GM21737 (cell line): ENCODE measurements at regions not wholly inside any gene's neighbourhood (a gene's known extent, or its start where the extent isn't known, plus 50 kb on each side); places are given as distances from the start of the nearest gene placed in this dataset.
"Not testable (repeated sequence)": the region's sequence is repeated elsewhere in the genome, so short reads cannot be mapped to it uniquely, and the experiment has no call there.

Experiments
- ATAC-seq: cut with Tn5 transposase; IDR thresholded peaks from one replicate; pipeline ENCODE4 v1.9.1; 2021; ENCODE audit warnings: mild to moderate bottlenecking, moderate library complexity; ENCODE audit not compliant: unreplicated experiment

- ATAC-seq, result no peak
Measured at GRCh38 chr21:16113052-16113715, 383.4 kb downstream of the USP25 start.

- no peak for ATAC-seq
Measured at GRCh38 chr21:16115461-16115860, 385.7 kb downstream of the USP25 start.

GRCh38 chr21:16116069-16116468, 386.3 kb downstream of the USP25 start:
- no peak for ATAC-seq

- no peak for ATAC-seq
Measured at GRCh38 chr21:16116798-16117197, 387.0 kb downstream of the USP25 start.

GRCh38 chr21:16117331-16117730, 387.5 kb downstream of the USP25 start:
- ATAC-seq, result no peak

GRCh38 chr21:16117851-16118590, 388.2 kb downstream of the USP25 start:
- no peak for ATAC-seq

- no peak for ATAC-seq
Measured at GRCh38 chr21:16124378-16125138, 394.8 kb downstream of the USP25 start.

GRCh38 chr21:16125274-16125673, 395.5 kb downstream of the USP25 start:
- ATAC-seq, result no peak

- ATAC-seq, result not testable (repeated sequence)
Measured at GRCh38 chr21:16132453-16132852, 402.7 kb downstream of the USP25 start.

GRCh38 chr21:16133248-16133647, 403.5 kb downstream of the USP25 start:
- no peak for ATAC-seq

GRCh38 chr21:16134134-16134533, 404.4 kb downstream of the USP25 start:
- ATAC-seq, result no peak

GRCh38 chr21:16137106-16137505, 407.3 kb downstream of the USP25 start:
- no peak for ATAC-seq

- ATAC-seq, result no peak
Measured at GRCh38 chr21:16145052-16145451, 415.3 kb downstream of the USP25 start.

GRCh38 chr21:16145479-16145878, 415.7 kb downstream of the USP25 start:
- no peak for ATAC-seq

- no peak for ATAC-seq
Measured at GRCh38 chr21:16154321-16154720, 424.5 kb downstream of the USP25 start.

- ATAC-seq, result no peak
Measured at GRCh38 chr21:16154951-16155635, 425.3 kb downstream of the USP25 start.

GRCh38 chr21:16156841-16157489, 427.2 kb downstream of the USP25 start:
- ATAC-seq, result no peak

- ATAC-seq, result no peak
Measured at GRCh38 chr21:16159213-16159970, 429.6 kb downstream of the USP25 start.

GRCh38 chr21:16159971-16160350, 430.2 kb downstream of the USP25 start:
- no peak for ATAC-seq

- ATAC-seq, result no peak
Measured at GRCh38 chr21:16162953-16163352, 433.2 kb downstream of the USP25 start.
